Astrocyte of the hippocampus (primary cell): ENCODE measurements at regions not wholly inside any gene's neighbourhood (a gene's known extent, or its start where the extent isn't known, plus 50 kb on each side); places are given as distances from the start of the nearest gene placed in this dataset.
"Not testable (repeated sequence)": the region's sequence is repeated elsewhere in the genome, so short reads cannot be mapped to it uniquely, and the experiment has no call there.

ENCODE experiments used
- DNase-seq: peaks from one replicate; pipeline ENCODE4 v3.0.0; 2011; ENCODE audit warnings: low read depth, low spot score

- DNase-seq = no peak
These were observed 1120.0 kb upstream of the CDH10 start for GRCh38 chr5:25764733-25765132.

DNA sequence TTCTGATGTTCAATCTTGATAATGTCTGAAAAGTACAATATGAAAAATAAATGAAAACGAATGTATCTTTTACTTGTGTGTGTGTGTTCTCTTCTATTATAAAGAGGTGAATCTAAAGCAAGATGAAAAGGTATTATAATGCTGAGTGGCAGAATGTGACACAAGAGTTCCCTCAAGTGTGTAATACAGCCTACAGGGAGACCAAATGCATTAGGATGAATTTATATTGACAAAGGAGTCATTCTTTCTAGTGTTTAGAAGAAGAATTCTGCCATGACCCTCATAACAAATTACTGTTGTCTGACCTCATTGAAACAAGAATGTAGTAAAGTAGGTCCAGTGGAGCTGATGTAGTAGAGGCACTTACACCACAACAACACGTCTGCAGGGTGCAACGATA, 1119.0 kb upstream of the CDH10 start:
- DNase-seq = no peak

GRCh38 chr5:25754895-25755294, 1110.1 kb upstream of the CDH10 start:
- no peak for DNase-seq

DNA sequence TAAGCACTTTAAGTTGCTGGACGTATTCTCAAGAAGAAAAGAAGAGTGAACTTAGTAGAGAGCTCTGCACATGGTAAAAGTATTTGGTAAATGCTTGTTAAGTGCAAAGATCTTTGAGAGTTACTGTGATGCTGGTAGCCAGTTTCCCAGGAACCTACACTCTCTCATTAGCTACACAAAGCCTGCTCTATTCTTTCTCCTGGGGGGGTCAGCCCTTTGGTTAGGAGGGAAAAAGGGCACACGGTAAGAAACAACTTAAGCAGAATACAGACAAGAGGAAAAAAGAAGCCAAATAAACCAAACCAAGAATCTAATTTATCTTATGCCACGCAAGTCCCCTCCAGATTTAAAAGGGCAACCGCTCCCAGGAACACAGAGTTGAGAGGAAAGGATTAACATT, 1100.1 kb upstream of the CDH10 start:
- no peak for DNase-seq

GRCh38 chr5:25716680-25717079, 1071.9 kb upstream of the CDH10 start:
- no peak for DNase-seq

GRCh38 chr5:25713259-25713658, 1068.5 kb upstream of the CDH10 start:
- DNase-seq = no peak

DNA sequence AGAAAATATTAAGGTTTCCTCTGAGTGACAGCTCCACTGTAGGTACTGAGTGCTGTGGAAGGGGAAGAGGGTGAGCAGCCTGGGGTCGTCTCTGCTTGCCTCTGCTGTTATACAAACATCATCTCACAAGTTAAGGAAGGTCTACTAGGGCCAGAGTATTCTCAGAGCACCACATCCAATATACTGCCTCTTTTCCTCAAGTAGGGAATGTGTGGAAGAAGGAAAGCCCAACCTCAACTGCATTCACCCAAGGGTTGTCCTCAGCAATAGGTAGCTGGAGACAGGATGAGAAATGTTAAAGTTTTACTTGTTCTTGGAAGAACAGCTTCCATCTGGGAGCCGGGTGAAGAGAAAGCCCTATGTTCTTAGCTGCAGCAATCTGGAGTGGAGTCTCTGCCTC, 1062.3 kb upstream of the CDH10 start:
- DNase-seq = no peak

- no peak for DNase-seq
These were observed 1057.2 kb upstream of the CDH10 start for GRCh38 chr5:25701936-25702335.

GRCh38 chr5:25694801-25695200, 1050.0 kb upstream of the CDH10 start:
- no peak for DNase-seq

DNA sequence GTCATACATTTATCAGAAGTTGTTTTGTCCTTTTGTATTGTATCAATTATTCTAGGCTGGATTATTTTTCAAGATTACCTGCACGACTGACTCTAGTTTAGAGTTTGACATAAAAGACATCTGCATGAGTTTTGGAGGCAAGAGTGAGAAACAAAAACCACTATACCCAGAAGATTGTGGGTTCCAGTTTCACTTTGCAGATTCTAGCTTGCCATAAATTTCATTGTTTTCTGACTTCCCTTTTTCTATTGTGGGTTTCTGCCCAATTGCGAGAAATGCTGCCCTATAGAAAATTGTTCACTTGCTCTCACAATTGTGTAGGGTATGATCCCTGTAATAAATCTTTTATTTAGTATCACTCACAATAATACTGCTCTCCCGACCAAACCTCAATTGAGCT, 1043.4 kb upstream of the CDH10 start:
- DNase-seq = no peak

- DNase-seq = no peak
These were observed 1025.0 kb upstream of the CDH10 start for GRCh38 chr5:25669645-25670401.

GRCh38 chr5:25662610-25663009, 1017.8 kb upstream of the CDH10 start:
- no peak for DNase-seq

DNA sequence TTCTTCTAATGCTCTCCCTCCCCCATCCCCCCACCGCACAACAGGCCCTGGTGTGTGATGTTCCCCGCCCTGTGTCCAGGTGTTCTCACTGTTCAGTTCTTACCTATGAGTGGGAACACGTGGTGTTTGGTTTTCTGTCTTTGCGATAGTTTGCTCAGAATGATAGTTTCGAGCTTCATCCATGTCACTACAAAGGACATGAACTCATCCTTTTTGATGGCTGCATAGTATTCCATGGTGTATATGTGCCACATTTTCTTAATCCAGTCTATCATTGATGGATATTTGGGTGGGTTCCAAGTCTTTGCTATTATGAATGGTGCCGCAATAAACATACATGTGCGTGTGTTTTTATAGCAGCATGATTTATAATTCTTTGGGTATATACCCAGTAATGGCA, 1005.5 kb upstream of the CDH10 start:
- not testable (repeated sequence) for DNase-seq

DNA sequence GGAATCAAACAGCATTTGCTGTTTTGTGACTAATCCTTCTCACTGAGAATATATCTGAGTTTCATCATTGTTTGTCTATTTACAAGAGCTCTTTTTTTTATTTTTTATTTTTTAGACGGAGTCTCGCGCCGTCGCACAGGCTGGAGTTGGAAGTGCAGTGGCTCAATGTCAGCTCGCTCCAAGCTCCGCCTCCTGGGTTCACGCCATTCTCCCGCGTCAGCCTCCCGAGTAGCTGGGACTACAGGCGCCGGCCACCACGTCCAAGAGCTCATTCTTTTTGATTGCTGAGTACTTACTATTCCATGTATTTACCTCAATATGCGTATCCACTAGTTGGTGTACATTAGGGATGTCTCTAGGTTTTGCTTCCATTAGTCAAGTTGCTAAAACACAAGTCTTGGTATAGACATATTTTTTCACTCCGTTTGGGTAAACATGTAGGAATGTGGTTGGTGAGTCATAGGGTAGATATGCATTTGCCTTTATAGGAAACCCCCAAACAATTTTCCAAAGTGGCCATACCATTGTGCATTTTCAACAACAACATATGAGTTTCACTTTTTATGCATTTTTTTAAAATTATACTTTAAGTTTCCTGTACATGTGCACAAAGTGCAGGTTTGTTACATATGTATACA, 1005.0 kb upstream of the CDH10 start:
- DNase-seq = no peak

DNA sequence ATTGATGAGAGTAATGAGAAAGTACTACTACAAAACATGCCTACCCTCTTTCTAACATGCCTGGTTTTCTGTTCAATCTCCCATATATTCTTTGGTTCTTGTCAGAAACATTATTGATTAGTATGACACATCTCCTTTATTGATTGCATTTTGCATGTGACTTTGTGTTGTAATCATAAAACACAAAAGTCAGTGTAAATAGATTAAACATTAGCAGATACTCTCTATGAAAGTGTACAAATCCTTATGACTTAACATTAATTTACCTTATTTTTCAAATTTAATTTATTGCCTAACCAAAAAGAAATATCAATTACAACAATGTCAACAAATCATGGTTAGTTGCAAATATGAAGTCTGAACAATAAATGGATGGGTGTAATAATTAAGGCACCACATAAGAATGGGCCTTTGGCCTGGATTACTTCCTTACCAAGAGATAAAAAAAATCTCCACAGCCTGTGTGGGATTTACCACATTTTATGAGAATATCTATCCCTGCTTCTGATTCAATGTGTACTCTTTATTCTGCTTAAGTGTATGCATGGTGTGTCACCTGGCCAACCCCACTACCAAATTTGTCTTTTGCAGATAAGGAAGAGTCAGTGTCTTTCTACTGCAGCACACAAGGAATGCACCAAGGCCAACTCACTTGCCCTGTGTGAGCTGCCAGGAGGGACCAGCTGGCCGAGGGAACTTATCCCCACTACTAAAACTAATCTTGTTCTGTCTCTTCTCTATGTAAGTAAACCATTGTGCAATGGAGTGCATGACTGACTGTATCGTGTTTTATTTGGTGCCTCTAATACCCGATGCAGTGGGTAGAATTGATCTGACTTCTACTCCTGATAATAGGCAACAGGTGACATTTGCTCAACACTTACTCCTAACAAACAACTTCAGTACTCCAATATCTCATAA, 1001.9 kb upstream of the CDH10 start:
- no peak for DNase-seq

DNA sequence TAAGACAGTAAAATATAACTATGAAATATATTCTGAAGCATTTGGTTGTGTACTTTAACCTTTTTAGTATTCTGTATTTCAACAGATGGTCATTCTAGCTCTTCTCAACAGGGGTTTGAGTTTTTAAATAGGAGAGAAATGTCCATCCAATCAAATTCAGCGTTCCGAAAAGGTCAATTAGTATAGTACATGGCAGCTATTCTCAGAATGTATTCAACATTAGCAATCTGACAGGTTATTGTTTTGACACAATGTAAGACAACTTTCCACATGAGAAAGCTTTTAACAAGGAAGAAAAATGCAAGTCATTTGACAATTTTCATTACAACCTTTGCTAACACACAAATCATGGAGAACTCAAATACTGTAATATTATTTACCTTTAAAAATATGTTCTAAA, 996.3 kb upstream of the CDH10 start:
- no peak for DNase-seq

GRCh38 chr5:25619273-25619672, 974.5 kb upstream of the CDH10 start:
- no peak for DNase-seq

- DNase-seq = no peak
These were observed 974.0 kb upstream of the CDH10 start for GRCh38 chr5:25618821-25619220.

DNA sequence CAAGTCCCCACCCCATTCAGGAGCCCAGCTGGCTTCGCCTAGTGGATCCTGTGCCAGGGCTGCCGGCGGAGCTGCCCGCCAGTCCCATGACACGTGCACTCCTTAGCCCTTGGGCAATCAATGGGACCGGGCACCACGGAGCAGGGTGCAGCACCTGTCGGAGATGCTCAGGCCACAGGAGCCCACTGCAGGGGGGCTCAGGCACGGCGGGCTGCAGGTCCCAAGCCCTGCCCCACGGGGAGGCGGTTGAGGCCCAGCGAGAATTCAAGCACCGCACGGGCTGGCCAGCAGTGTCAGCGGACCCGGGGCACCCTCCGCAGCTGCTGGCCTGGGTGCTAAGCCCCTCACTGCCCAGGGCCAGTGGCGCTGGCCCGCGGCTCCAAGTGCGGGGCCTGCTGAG, 969.7 kb upstream of the CDH10 start:
- DNase-seq = no peak

DNA sequence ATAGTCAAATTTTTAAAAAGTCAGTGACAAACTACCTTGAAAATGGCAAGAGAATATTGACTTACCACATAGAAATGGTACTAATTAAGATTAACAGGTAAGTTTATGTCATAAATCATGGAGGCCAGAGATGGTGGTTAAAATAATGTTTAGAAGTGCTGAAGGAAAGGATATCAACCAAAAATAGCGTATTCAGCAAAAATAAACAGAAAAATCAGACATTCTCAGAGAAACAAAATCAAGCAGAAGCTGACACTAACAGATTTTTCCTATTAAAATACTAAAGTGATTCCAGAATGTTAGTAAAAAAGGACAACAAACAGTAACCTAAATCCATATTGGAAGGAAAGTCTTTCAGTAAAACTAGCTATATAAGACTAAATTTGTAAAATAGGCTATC, 959.9 kb upstream of the CDH10 start:
- no peak for DNase-seq

DNA sequence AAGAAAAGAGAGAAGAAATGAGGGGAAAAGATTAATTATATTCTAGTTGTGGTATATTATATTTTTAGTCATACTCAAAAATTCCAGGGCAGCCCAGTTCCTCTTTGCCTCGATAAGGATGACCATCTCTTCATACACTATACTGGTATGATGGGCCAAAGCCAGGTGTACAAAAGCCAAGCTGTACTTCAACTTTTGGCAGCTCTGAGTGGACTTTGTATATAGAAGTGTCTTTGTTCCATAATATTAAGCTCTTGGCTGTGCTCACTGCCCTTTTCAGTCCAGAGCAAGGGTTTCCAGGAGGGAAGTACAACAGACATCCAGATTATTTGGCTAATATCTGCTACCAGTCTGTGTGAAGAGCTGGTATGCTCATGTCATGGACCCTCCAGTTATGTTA, 934.3 kb upstream of the CDH10 start:
- peak; percentile 1 for DNase-seq

DNA sequence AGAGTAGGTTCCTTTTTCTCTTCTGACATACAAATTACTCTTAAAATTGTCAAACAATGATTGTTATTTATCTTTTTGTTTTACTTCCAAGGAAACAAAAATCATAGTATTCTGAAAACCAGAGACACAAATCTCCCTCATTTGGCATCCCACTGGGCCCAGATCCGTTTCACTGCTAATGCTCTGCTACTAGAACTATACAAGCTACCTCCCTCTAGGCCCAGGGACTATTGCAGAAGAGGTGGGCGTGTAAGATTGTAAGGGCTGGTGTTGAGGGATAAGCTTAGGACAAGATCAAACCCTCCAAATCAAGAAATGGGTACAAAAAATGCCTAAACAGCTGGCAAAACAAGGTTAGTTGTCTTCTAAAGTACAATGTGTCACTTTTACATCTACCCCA, 928.9 kb upstream of the CDH10 start:
- DNase-seq = no peak
